Stimulated activated naive B cell treated with anti-CD40 and anti-IgM and Interleukin-4, amounts not matched to agents 10 μg/mL and 1 μg/mL and 100 μg/mL, for 72 hours (primary cell): ENCODE measurements at regions not wholly inside any gene's neighbourhood (a gene's known extent, or its start where the extent isn't known, plus 50 kb on each side); places are given as distances from the start of the nearest gene placed in this dataset.

ENCODE experiments used
- ATAC-seq, 2 donors: fragments of 150-1000 bp; cut with Tn5 transposase; replicated peaks; 2 replicates each; pipeline ENCODE4 v1.10.0; 2021; ENCODE audit warnings: moderate library complexity in 1 of 2
- DNase-seq: peaks from one replicate; pipeline ENCODE4 v3.0.0; 2021
- H3K27ac Mint-ChIP-seq: one replicate; pipeline ENCODE4 v1.8.0; 2022; ENCODE audit warnings: mild to moderate bottlenecking, mixed read lengths
- H3K27me3 Mint-ChIP-seq, 2 donors: one replicate each; pipeline ENCODE4 v1.8.0; 2022; ENCODE audit warnings: mixed read lengths in 2 of 2
- H3K36me3 Mint-ChIP-seq, 2 donors: one replicate each; pipeline ENCODE4 v1.8.0; 2022; ENCODE audit warnings: mixed read lengths in 2 of 2, mild to moderate bottlenecking in 1 of 2
- H3K4me1 Mint-ChIP-seq, 2 donors: one replicate each; pipeline ENCODE4 v1.8.0; 2022; ENCODE audit warnings: mixed read lengths in 2 of 2, mild to moderate bottlenecking in 1 of 2
- H3K4me3 Mint-ChIP-seq, 2 donors: one replicate each; pipeline ENCODE4 v1.8.0; 2022; ENCODE audit warnings: mild to moderate bottlenecking in 2 of 2, mixed read lengths in 2 of 2, moderate library complexity in 1 of 2
- H3K9me3 Mint-ChIP-seq, 2 donors: one replicate each; pipeline ENCODE4 v1.8.0; 2022; ENCODE audit warnings: mixed read lengths in 2 of 2, mild to moderate bottlenecking in 1 of 2

GRCh38 chr12:24138041-24138440, 188.6 kb upstream of the SOX5 start:
- Mint-ChIP-seq H3K4me1 (peaks cover 0 to 7% of the 10 kb centered on the region in 2 donors), H3K4me3 (no peak overlapping the region), H3K27me3 (peaks cover 0 to 12% of the 10 kb centered on the region in 2 donors), H3K27ac (no peak overlapping the region), H3K36me3 (no peaks in the 10 kb centered on the region), H3K9me3 (no peaks in the 10 kb centered on the region)
- DNase-seq = no peak
- peak; percentile 48 to 65 for ATAC-seq

- Mint-ChIP-seq H3K9me3 (no peaks in the 10 kb centered on the region), H3K27ac (no peak overlapping the region), H3K4me3 (no peak overlapping the region), H3K27me3 (peaks cover 0 to 6% of the 10 kb centered on the region in 2 donors), H3K4me1 (peaks cover 0 to 7% of the 10 kb centered on the region in 2 donors), H3K36me3 (no peaks in the 10 kb centered on the region)
- ATAC-seq = no peak
- no peak for DNase-seq
Observed at GRCh38 chr12:24135158-24135850, 185.8 kb upstream of the SOX5 start.

- no peak for DNase-seq
- no peak for ATAC-seq
- peaks cover 0 to 6% of the 10 kb centered on the region in 2 donors for H3K27me3 Mint-ChIP-seq
- H3K36me3 Mint-ChIP-seq = no peaks in the 10 kb centered on the region
- H3K4me1 Mint-ChIP-seq = peaks cover 0 to 7% of the 10 kb centered on the region in 2 donors
- H3K27ac Mint-ChIP-seq = no peak overlapping the region
- no peaks in the 10 kb centered on the region for H3K9me3 Mint-ChIP-seq
- no peak overlapping the region for H3K4me3 Mint-ChIP-seq
Observed at GRCh38 chr12:24134092-24134491, 184.6 kb upstream of the SOX5 start.

- ATAC-seq (no peak), DNase-seq (no peak)
- Mint-ChIP-seq H3K36me3 (no peaks in the 10 kb centered on the region), H3K27ac (no peak overlapping the region), H3K27me3 (peaks cover 0 to 8% of the 10 kb centered on the region in 2 donors), H3K4me3 (no peak overlapping the region), H3K4me1 (peaks cover 0 to 7% of the 10 kb centered on the region in 2 donors), H3K9me3 (no peaks in the 10 kb centered on the region)
Observed at GRCh38 chr12:24133384-24133783, 183.9 kb upstream of the SOX5 start.

- ATAC-seq (peak in 1 of 2 donors; percentile 46), DNase-seq (no peak)
- Mint-ChIP-seq H3K9me3 (no peaks in the 10 kb centered on the region), H3K27ac (no peak overlapping the region), H3K36me3 (no peaks in the 10 kb centered on the region), H3K4me1 (peaks cover 0 to 2% of the 10 kb centered on the region in 2 donors), H3K27me3 (peaks cover 0 to 11% of the 10 kb centered on the region in 2 donors), H3K4me3 (no peak overlapping the region)
Observed at GRCh38 chr12:24127919-24128721, 178.7 kb upstream of the SOX5 start.

GRCh38 chr12:24125280-24125679, 175.8 kb upstream of the SOX5 start:
- Mint-ChIP-seq H3K4me1 (peaks cover 0 to 2% of the 10 kb centered on the region in 2 donors), H3K27ac (no peak overlapping the region), H3K27me3 (peaks cover 0 to 11% of the 10 kb centered on the region in 2 donors), H3K4me3 (no peak overlapping the region), H3K9me3 (no peaks in the 10 kb centered on the region), H3K36me3 (no peaks in the 10 kb centered on the region)
- DNase-seq (no peak), ATAC-seq (no peak)

GRCh38 chr12:24121911-24122310, 172.4 kb upstream of the SOX5 start:
- Mint-ChIP-seq H3K4me3 (no peak overlapping the region), H3K4me1 (peaks cover 0 to 2% of the 10 kb centered on the region in 2 donors), H3K27ac (no peak overlapping the region), H3K9me3 (no peaks in the 10 kb centered on the region), H3K27me3 (no peaks in the 10 kb centered on the region), H3K36me3 (no peaks in the 10 kb centered on the region)
- ATAC-seq (no peak), DNase-seq (no peak)

- Mint-ChIP-seq H3K27ac (no peak overlapping the region), H3K4me1 (no peaks in the 10 kb centered on the region), H3K9me3 (no peaks in the 10 kb centered on the region), H3K27me3 (no peaks in the 10 kb centered on the region), H3K4me3 (no peak overlapping the region), H3K36me3 (no peaks in the 10 kb centered on the region)
- DNase-seq = no peak
- no peak for ATAC-seq
Observed at GRCh38 chr12:24118668-24119067, 169.2 kb upstream of the SOX5 start.

- DNase-seq (no peak), ATAC-seq (no peak)
- Mint-ChIP-seq H3K27me3 (no peaks in the 10 kb centered on the region), H3K27ac (no peak overlapping the region), H3K36me3 (no peaks in the 10 kb centered on the region), H3K4me1 (no peaks in the 10 kb centered on the region), H3K9me3 (no peaks in the 10 kb centered on the region), H3K4me3 (no peak overlapping the region)
Observed at GRCh38 chr12:24116548-24116947, 167.1 kb upstream of the SOX5 start.

- no peaks in the 10 kb centered on the region for H3K9me3 Mint-ChIP-seq
- H3K4me3 Mint-ChIP-seq = no peak overlapping the region
- no peak overlapping the region for H3K27ac Mint-ChIP-seq
- DNase-seq (no peak), ATAC-seq (no peak)
- no peaks in the 10 kb centered on the region for H3K4me1 Mint-ChIP-seq
- H3K36me3 Mint-ChIP-seq = no peaks in the 10 kb centered on the region
- no peaks in the 10 kb centered on the region for H3K27me3 Mint-ChIP-seq
Observed at GRCh38 chr12:24113701-24114100, 164.2 kb upstream of the SOX5 start.

GRCh38 chr12:24111616-24112015, 162.1 kb upstream of the SOX5 start:
- H3K4me1 Mint-ChIP-seq = no peaks in the 10 kb centered on the region
- H3K9me3 Mint-ChIP-seq = no peaks in the 10 kb centered on the region
- no peaks in the 10 kb centered on the region for H3K27me3 Mint-ChIP-seq
- DNase-seq (no peak), ATAC-seq (no peak)
- no peaks in the 10 kb centered on the region for H3K36me3 Mint-ChIP-seq
- H3K27ac Mint-ChIP-seq = no peak overlapping the region
- no peak overlapping the region for H3K4me3 Mint-ChIP-seq

- H3K27ac Mint-ChIP-seq = no peak overlapping the region
- H3K9me3 Mint-ChIP-seq = no peaks in the 10 kb centered on the region
- no peaks in the 10 kb centered on the region for H3K4me1 Mint-ChIP-seq
- H3K4me3 Mint-ChIP-seq = no peak overlapping the region
- H3K27me3 Mint-ChIP-seq = no peaks in the 10 kb centered on the region
- no peaks in the 10 kb centered on the region for H3K36me3 Mint-ChIP-seq
- DNase-seq = no peak
- no peak for ATAC-seq
Observed at GRCh38 chr12:24111086-24111485, 161.6 kb upstream of the SOX5 start.

GRCh38 chr12:24109381-24110039, 160.0 kb upstream of the SOX5 start:
- Mint-ChIP-seq H3K27ac (no peak overlapping the region), H3K4me1 (no peaks in the 10 kb centered on the region), H3K4me3 (no peak overlapping the region), H3K36me3 (no peaks in the 10 kb centered on the region), H3K27me3 (no peaks in the 10 kb centered on the region), H3K9me3 (no peaks in the 10 kb centered on the region)
- ATAC-seq (peak; percentile 56 to 62), DNase-seq (no peak)

- Mint-ChIP-seq H3K27ac (no peak overlapping the region), H3K27me3 (no peaks in the 10 kb centered on the region), H3K4me1 (no peaks in the 10 kb centered on the region), H3K4me3 (no peak overlapping the region), H3K9me3 (no peaks in the 10 kb centered on the region), H3K36me3 (no peaks in the 10 kb centered on the region)
- ATAC-seq = no peak
- DNase-seq = no peak
Observed at GRCh38 chr12:24102676-24103075, 153.2 kb upstream of the SOX5 start.
